Stomach (tissue), 8 donors: ENCODE measurements at regions not wholly inside any gene's neighbourhood (a gene's known extent, or its start where the extent isn't known, plus 50 kb on each side); places are given as distances from the start of the nearest gene placed in this dataset.

Experiments used
- DNase-seq, 2 donors: peaks; one replicate each; pipeline versions ENCODE4 v3.0.0 to v3.0.0-alpha.2; 2013 to 2019
- H3K27ac ChIP-seq, 5 donors: fragments of 200-600 bp in 4 of 5; sonication (generic) in 4 of 5; one replicate each; pipeline ENCODE4 v1.5.1; 2013 to 2019; ENCODE audit warnings: mild to moderate bottlenecking in 1 of 5, moderate library complexity in 1 of 5
- H3K27me3 ChIP-seq, 3 donors: fragments of 200-600 bp; sonication (generic); one replicate each; pipeline ENCODE4 v1.5.1; 2017 to 2019; ENCODE audit warnings: mixed run types in 1 of 3
- H3K36me3 ChIP-seq, 4 donors: fragments of 200-600 bp; sonication (generic); 1 replicate in 3 of 4; 2 replicates in 1 of 4; pipeline ENCODE4 v1.5.1; 2016 to 2019
- H3K4me1 ChIP-seq, 4 donors: fragments of 200-600 bp; sonication (generic); one replicate each; pipeline ENCODE4 v1.5.1; 2016 to 2019
- H3K4me3 ChIP-seq, 4 donors: fragments of 200-600 bp; sonication (generic) in 3 of 4; one replicate each; pipeline ENCODE4 v1.5.1; 2016 to 2019; ENCODE audit warnings: mild to moderate bottlenecking in 1 of 4
- H3K9me3 ChIP-seq, 4 donors: fragments of 200-600 bp; sonication (generic); one replicate each; pipeline ENCODE4 v1.5.1; 2016 to 2019
- EP300 ChIP-seq: sonication (generic); formaldehyde crosslinking; IDR thresholded peaks from one replicate; pipeline ENCODE4 v1.6.1; 2017; ENCODE audit warnings: antibody characterized with exemption
- POLR2A ChIP-seq, 4 donors: fragments of 450-650 bp; IDR thresholded peaks; one replicate each; pipeline ENCODE4 v1.6.1; 2016; ENCODE audit warnings: antibody characterized with exemption in 4 of 4, control low read depth in 2 of 4, mild to moderate bottlenecking in 1 of 4, moderate library complexity in 1 of 4
- POLR2AphosphoS5 ChIP-seq, 3 donors: sonication (generic); formaldehyde crosslinking; IDR thresholded peaks; one replicate each; pipeline ENCODE4 v1.6.1; 2016; ENCODE audit warnings: antibody characterized with exemption in 3 of 3
- WGBS, 5 donors: extraction: QIAGEN DNeasy Blood & Tissue Kit in 3 of 5; methylation state at CpG; one replicate each; pipeline versions ENCODE4 v1.1.5 to v1.1.7; 2013 to 2018; 5-methylcytosine and 5-hydroxymethylcytosine counted together
- intact Hi-C: fragments of 100-400 bp; cut with DNase I; formaldehyde crosslinking; loops from one replicate; pipeline ENCODE4 v1.15.1; 2023; ENCODE audit warnings: low total_unique reads
- TF ChIP-seq, protein P1 (sequence below), 7 experiments: fragments of 450-650 bp in 4 of 7; fragments of 200-600 bp in 3 of 7; sonication (generic) in 3 of 7; IDR thresholded peaks; one replicate each; pipeline ENCODE4 v1.5.1; 2016 to 2019; ENCODE audit warnings: antibody characterized with exemption in 7 of 7, control low read depth in 2 of 7, mild to moderate bottlenecking in 1 of 7
- donor health status: healthy with polysubstance abuse.
- donor health status: Bipolar disorder and iron deficiency.
- donor health status: healthy.

DNA sequence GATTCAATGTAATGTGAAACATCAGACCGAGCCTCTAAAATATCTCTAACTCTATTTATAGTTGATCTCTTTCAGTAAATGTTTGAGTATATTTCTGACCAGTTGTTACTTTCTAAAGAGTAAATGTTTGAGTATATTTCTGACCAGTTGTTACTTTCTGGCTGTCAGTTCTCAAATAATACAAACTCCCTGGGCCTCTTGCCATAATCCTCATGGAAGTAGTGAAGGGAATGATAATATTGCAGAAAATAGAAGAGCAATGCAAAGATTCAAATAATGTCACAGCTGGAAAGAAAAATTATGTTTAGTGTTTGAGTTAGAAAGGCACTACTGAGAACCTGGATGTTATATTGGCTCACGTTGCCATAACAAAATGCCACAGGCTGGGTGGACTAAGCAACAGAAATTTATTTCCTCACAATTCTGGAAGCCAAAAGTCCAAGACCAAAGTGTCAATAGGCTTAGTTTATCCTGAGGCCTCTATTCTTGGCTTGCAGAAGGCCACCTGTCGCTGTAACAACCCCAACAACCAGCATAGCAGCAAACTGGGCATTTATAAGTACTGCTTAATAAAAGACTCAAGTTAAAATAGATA, 470.6 kb upstream of the BCHE start:
- Histone ChIP-seq H3K27me3 (no peaks in the 10 kb centered on the region), H3K36me3 (no peaks in the 10 kb centered on the region), H3K9me3 (no peaks in the 10 kb centered on the region), H3K27ac (no peak overlapping the region), H3K4me1 (no peaks in the 10 kb centered on the region), H3K4me3 (no peak overlapping the region)
- no peak for DNase-seq
- intact Hi-C loops: no loop called here
- WGBS, 5 donors: 44 to 62% (median 55%) methylated on average over 3 of the region's 3 CpGs
- TF ChIP-seq POLR2A (IDR thresholded peaks at IDR 0.05): no peak
- no peak for TF ChIP-seq EP300
- TF ChIP-seq, protein P1, sequence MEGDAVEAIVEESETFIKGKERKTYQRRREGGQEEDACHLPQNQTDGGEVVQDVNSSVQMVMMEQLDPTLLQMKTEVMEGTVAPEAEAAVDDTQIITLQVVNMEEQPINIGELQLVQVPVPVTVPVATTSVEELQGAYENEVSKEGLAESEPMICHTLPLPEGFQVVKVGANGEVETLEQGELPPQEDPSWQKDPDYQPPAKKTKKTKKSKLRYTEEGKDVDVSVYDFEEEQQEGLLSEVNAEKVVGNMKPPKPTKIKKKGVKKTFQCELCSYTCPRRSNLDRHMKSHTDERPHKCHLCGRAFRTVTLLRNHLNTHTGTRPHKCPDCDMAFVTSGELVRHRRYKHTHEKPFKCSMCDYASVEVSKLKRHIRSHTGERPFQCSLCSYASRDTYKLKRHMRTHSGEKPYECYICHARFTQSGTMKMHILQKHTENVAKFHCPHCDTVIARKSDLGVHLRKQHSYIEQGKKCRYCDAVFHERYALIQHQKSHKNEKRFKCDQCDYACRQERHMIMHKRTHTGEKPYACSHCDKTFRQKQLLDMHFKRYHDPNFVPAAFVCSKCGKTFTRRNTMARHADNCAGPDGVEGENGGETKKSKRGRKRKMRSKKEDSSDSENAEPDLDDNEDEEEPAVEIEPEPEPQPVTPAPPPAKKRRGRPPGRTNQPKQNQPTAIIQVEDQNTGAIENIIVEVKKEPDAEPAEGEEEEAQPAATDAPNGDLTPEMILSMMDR (IDR thresholded peaks at IDR 0.05): no peak
- TF ChIP-seq POLR2AphosphoS5 (IDR thresholded peaks at IDR 0.05): no peak

DNA sequence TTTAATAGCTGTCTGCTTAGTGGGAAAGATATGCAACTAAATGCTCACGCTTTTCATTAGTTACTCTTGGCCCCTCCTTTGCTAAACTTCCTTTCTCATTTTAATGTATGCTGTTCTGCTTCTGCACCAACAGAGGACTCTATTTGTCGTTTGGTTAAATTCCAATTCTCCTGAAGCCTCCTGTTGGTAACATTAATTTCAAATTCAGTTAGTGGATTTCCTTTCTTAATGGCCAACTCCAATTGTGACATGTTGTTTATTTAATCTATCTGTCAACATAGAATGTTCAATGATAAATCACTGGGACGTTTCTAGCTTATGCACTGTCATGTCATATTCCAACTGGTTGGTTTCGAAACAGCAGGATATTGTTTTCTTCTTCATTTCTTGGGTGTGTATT, 467.4 kb upstream of the BCHE start:
- DNase-seq: no peak
- Histone ChIP-seq H3K27ac (no peak overlapping the region), H3K4me3 (no peak overlapping the region), H3K27me3 (no peaks in the 10 kb centered on the region), H3K36me3 (no peaks in the 10 kb centered on the region), H3K9me3 (no peaks in the 10 kb centered on the region), H3K4me1 (no peaks in the 10 kb centered on the region)
- WGBS, 5 donors: 42 to 52% (median 45%) methylated on average over 4 of the region's 4 CpGs
- intact Hi-C loops: no loop called here
- TF ChIP-seq POLR2AphosphoS5 (IDR thresholded peaks at IDR 0.05) (no peak), EP300 (no peak), POLR2A (IDR thresholded peaks at IDR 0.05) (no peak)
- TF ChIP-seq, protein P1 (IDR thresholded peaks at IDR 0.05): no peak

- Histone ChIP-seq H3K4me1 (no peaks in the 10 kb centered on the region), H3K36me3 (no peaks in the 10 kb centered on the region), H3K9me3 (no peaks in the 10 kb centered on the region), H3K27ac (no peak overlapping the region), H3K4me3 (no peak overlapping the region), H3K27me3 (no peaks in the 10 kb centered on the region)
- intact Hi-C loops: no loop called here
- TF ChIP-seq EP300 (no peak), POLR2A (IDR thresholded peaks at IDR 0.05) (no peak), POLR2AphosphoS5 (IDR thresholded peaks at IDR 0.05) (no peak)
- TF ChIP-seq, protein P1 (IDR thresholded peaks at IDR 0.05): no peak
- DNase-seq: no peak
Observed at GRCh38 chr3:166303681-166304080, 466.5 kb upstream of the BCHE start.

- intact Hi-C loops: no loop called here
- Histone ChIP-seq H3K4me1 (no peaks in the 10 kb centered on the region), H3K9me3 (no peaks in the 10 kb centered on the region), H3K27ac (no peak overlapping the region), H3K36me3 (no peaks in the 10 kb centered on the region), H3K27me3 (no peaks in the 10 kb centered on the region), H3K4me3 (no peak overlapping the region)
- 68 to 94% (median 75%) methylated on average over 2 of the region's 2 CpGs for WGBS, 5 donors
- no peak for DNase-seq
- TF ChIP-seq, protein P1 (IDR thresholded peaks at IDR 0.05): no peak
- TF ChIP-seq POLR2A (IDR thresholded peaks at IDR 0.05) (no peak), POLR2AphosphoS5 (IDR thresholded peaks at IDR 0.05) (no peak), EP300 (no peak)
Observed at GRCh38 chr3:166302331-166302730, 465.1 kb upstream of the BCHE start.
